Testis (tissue), 2 donors: ENCODE measurements at regions not wholly inside any gene's neighbourhood (a gene's known extent, or its start where the extent isn't known, plus 50 kb on each side); places are given as distances from the start of the nearest gene placed in this dataset.

ENCODE experiments used
- CTCF ChIP-seq, 3 experiments: fragments of 450-650 bp in 2 of 3; fragments of 200-600 bp in 1 of 3; sonication (generic) in 1 of 3; IDR thresholded peaks; one replicate each; pipeline ENCODE4 v1.5.1; 2016 to 2019; ENCODE audit warnings: antibody characterized with exemption in 3 of 3, mild to moderate bottlenecking in 2 of 3, moderate library complexity in 1 of 3
- POLR2A ChIP-seq: fragments of 450-650 bp; IDR thresholded peaks from one replicate; pipeline ENCODE4 v1.6.1; 2017; ENCODE audit warnings: antibody characterized with exemption, mild to moderate bottlenecking, moderate library complexity

GRCh38 chr10:22846294-22846693 is 81.6 kb upstream of the ARMC3 start:
- TF ChIP-seq POLR2A (no peak), CTCF (IDR thresholded peaks at IDR 0.05) (no peak)
